Left lung (tissue), 4 donors: ENCODE measurements at regions not wholly inside any gene's neighbourhood (a gene's known extent, or its start where the extent isn't known, plus 50 kb on each side); places are given as distances from the start of the nearest gene placed in this dataset.

Source experiments
- ATAC-seq: fragments of 200-7000 bp; cut with Tn5 transposase; one replicate; pipeline ENCODE4 v1.9.1; 2020; ENCODE audit warnings: moderate library complexity
- DNase-seq, 4 donors: peaks; one replicate each; pipeline ENCODE4 v3.0.0-alpha.2; 2013 to 2020
- H3K27ac ChIP-seq, 2 donors: fragments of 200-600 bp; sonication (generic) in 1 of 2; one replicate each; pipeline versions ENCODE4 v1.5.0 to v1.8.0; 2020 to 2021
- H3K27me3 ChIP-seq, 2 donors: fragments of 200-600 bp; sonication (generic) in 1 of 2; one replicate each; pipeline versions ENCODE4 v1.5.0 to v1.8.0; 2020 to 2021
- H3K36me3 ChIP-seq, 2 donors: fragments of 200-600 bp; sonication (generic) in 1 of 2; one replicate each; pipeline versions ENCODE4 v1.5.0 to v1.8.0; 2020 to 2021
- H3K4me1 ChIP-seq, 2 donors: fragments of 200-600 bp; one replicate each; pipeline ENCODE4 v1.8.0; 2021
- H3K4me3 ChIP-seq, 2 donors: fragments of 200-600 bp; sonication (generic) in 1 of 2; one replicate each; pipeline versions ENCODE4 v1.5.0 to v1.8.0; 2020 to 2021; ENCODE audit warnings: mild to moderate bottlenecking in 1 of 2
- H3K9me3 ChIP-seq, 2 donors: fragments of 200-600 bp; sonication (generic) in 1 of 2; one replicate each; pipeline versions ENCODE4 v1.5.0 to v1.8.0; 2020 to 2021
- CTCF ChIP-seq, 2 donors: fragments of 200-600 bp; sonication (generic) in 1 of 2; IDR thresholded peaks; one replicate each; pipeline versions ENCODE4 v1.5.0 to v1.8.0; 2021; ENCODE audit warnings: antibody characterized with exemption in 2 of 2
- intact Hi-C, 2 donors: fragments of 100-400 bp; cut with DNase I; formaldehyde crosslinking; loops; one replicate each; pipeline versions ENCODE4 v1.11.2 to v1.14.2; 2022
- donor health status: DM: no; HTN: yes; CAD: no.
- donor health status: DM: no; HTN: no; CAD: no.

GRCh38 chr5:28703651-28704260, 1665.4 kb upstream of the CDH9 start:
- no peak for DNase-seq
- intact Hi-C loops, result no loop called here
- H3K27me3 ChIP-seq, result no peaks in the 10 kb centered on the region
- H3K27ac ChIP-seq, result no peak overlapping the region
- no peak for TF ChIP-seq CTCF (IDR thresholded peaks at IDR 0.05)
- ATAC-seq, result no peak
- H3K4me3 ChIP-seq, result no peak overlapping the region
- H3K4me1 ChIP-seq, result no peaks in the 10 kb centered on the region
- peaks cover 0 to 2% of the 10 kb centered on the region in 2 donors for H3K9me3 ChIP-seq
- H3K36me3 ChIP-seq, result no peaks in the 10 kb centered on the region

GRCh38 chr5:28691526-28691925, 1653.1 kb upstream of the CDH9 start:
- ATAC-seq (no peak), DNase-seq (no peak)
- TF ChIP-seq CTCF (IDR thresholded peaks at IDR 0.05), result no peak
- intact Hi-C loops, result no loop called here
- Histone ChIP-seq H3K36me3 (no peaks in the 10 kb centered on the region), H3K27me3 (no peaks in the 10 kb centered on the region), H3K4me1 (no peaks in the 10 kb centered on the region), H3K9me3 (no peaks in the 10 kb centered on the region), H3K4me3 (no peak overlapping the region), H3K27ac (no peak overlapping the region)

- DNase-seq, result no peak
- intact Hi-C loops, result no loop called here
- ATAC-seq, result no peak
These were observed 1647.4 kb upstream of the CDH9 start for GRCh38 chr5:28685794-28686193.

GRCh38 chr5:28678899-28679298, 1640.5 kb upstream of the CDH9 start:
- ATAC-seq (no peak), DNase-seq (no peak)
- H3K36me3 ChIP-seq, result no peaks in the 10 kb centered on the region
- intact Hi-C loops, result no loop called here
- H3K9me3 ChIP-seq, result peaks cover 0 to 3% of the 10 kb centered on the region in 2 donors
- H3K27ac ChIP-seq, result no peak overlapping the region
- no peaks in the 10 kb centered on the region for H3K27me3 ChIP-seq
- no peak overlapping the region for H3K4me3 ChIP-seq
- no peaks in the 10 kb centered on the region for H3K4me1 ChIP-seq
- TF ChIP-seq CTCF (IDR thresholded peaks at IDR 0.05), result no peak

More at GRCh38 chr5:28685794-28686193, 1647.4 kb upstream of the CDH9 start:
- Histone ChIP-seq H3K9me3 (no peaks in the 10 kb centered on the region), H3K4me1 (no peaks in the 10 kb centered on the region), H3K27me3 (no peaks in the 10 kb centered on the region), H3K4me3 (no peak overlapping the region), H3K36me3 (no peaks in the 10 kb centered on the region), H3K27ac (no peak overlapping the region)
- TF ChIP-seq CTCF (IDR thresholded peaks at IDR 0.05), result no peak

GRCh38 chr5:28666110-28666509, 1627.7 kb upstream of the CDH9 start:
- DNase-seq (no peak), ATAC-seq (no peak)
- no peak for TF ChIP-seq CTCF (IDR thresholded peaks at IDR 0.05)
- intact Hi-C loops, result no loop called here
- H3K4me1 ChIP-seq, result no peaks in the 10 kb centered on the region
- H3K27ac ChIP-seq, result no peak overlapping the region
- no peak overlapping the region for H3K4me3 ChIP-seq
- H3K27me3 ChIP-seq, result no peaks in the 10 kb centered on the region
- H3K9me3 ChIP-seq, result peaks cover 0 to 34% of the 10 kb centered on the region in 2 donors
- no peaks in the 10 kb centered on the region for H3K36me3 ChIP-seq
